ENCODE measurements at regions not wholly inside any gene's neighbourhood (a gene's known extent, or its start where the extent isn't known, plus 50 kb on each side); places are given as distances from the start of the nearest gene placed in this dataset.
"Not testable (repeated sequence)": the region's sequence is repeated elsewhere in the genome, so short reads cannot be mapped to it uniquely, and the experiment has no call there.

- DNase-seq, result no peak
Measured at GRCh38 chr5:42949348-42950115, 90.6 kb downstream of the ANXA2R start.

GRCh38 chr5:42948961-42949347 is 91.2 kb downstream of the ANXA2R start:
- DNase-seq, result no peak

GRCh38 chr5:42944989-42945388 is 95.1 kb downstream of the ANXA2R start:
- no peak for DNase-seq

GRCh38 chr5:42943931-42944631 is 96.0 kb downstream of the ANXA2R start:
- no peak for DNase-seq

GRCh38 chr5:42940853-42941252 is 99.3 kb downstream of the ANXA2R start:
- DNase-seq, result no peak

- not testable (repeated sequence) for DNase-seq
Measured at GRCh38 chr5:42932011-42932410, 108.1 kb downstream of the ANXA2R start.

- DNase-seq, result not testable (repeated sequence)
Measured at GRCh38 chr5:42931451-42931850, 108.7 kb downstream of the ANXA2R start.

GRCh38 chr5:42930934-42931333 is 109.2 kb downstream of the ANXA2R start:
- no peak for DNase-seq

GRCh38 chr5:42929871-42930270 is 110.2 kb downstream of the ANXA2R start:
- no peak for DNase-seq

- no peak for DNase-seq
Measured at GRCh38 chr5:42927730-42928129, 112.4 kb downstream of the ANXA2R start.

GRCh38 chr5:42924686-42925085 is 113.0 kb upstream of the SELENOP start:
- DNase-seq, result no peak

- DNase-seq, result no peak
Measured at GRCh38 chr5:42924226-42924625, 112.5 kb upstream of the SELENOP start.

GRCh38 chr5:42923710-42924109 is 112.0 kb upstream of the SELENOP start:
- DNase-seq, result no peak

GRCh38 chr5:42919600-42919999 is 107.9 kb upstream of the SELENOP start:
- DNase-seq, result no peak

- no peak for DNase-seq
Measured at GRCh38 chr5:42915306-42915866, 103.7 kb upstream of the SELENOP start.

- DNase-seq, result peak in 1 of 2 experiments; percentile 50
Measured at GRCh38 chr5:42912184-42912798, 100.6 kb upstream of the SELENOP start.

GRCh38 chr5:42908509-42909488 is 97.1 kb upstream of the SELENOP start:
- peak; percentile 86 to 92 for DNase-seq

- DNase-seq, result no peak
Measured at GRCh38 chr5:42908086-42908485, 96.4 kb upstream of the SELENOP start.

- no peak for DNase-seq
Measured at GRCh38 chr5:42905827-42906226, 94.1 kb upstream of the SELENOP start.

- DNase-seq, result no peak
Measured at GRCh38 chr5:42900734-42901133, 89.0 kb upstream of the SELENOP start.

GRCh38 chr5:42898760-42899159 is 87.1 kb upstream of the SELENOP start:
- DNase-seq, result no peak

- no peak for DNase-seq
Measured at GRCh38 chr5:42896523-42896922, 84.8 kb upstream of the SELENOP start.

Data from NCI-H1930 (cell line).